SK-N-SH (cell line): ENCODE measurements at regions not wholly inside any gene's neighbourhood (a gene's known extent, or its start where the extent isn't known, plus 50 kb on each side); places are given as distances from the start of the nearest gene placed in this dataset.

Experiments used
- CTCF ChIA-PET: fragments of 300-600, 350-600 bp; formaldehyde crosslinking; extraction: SDS; loops from one replicate; lab custom pipeline; 2021; lab: Yijun Ruan, JAX
- POLR2A ChIA-PET: fragments of 350-600 bp; sonication (Branson Sonifier 250); formaldehyde crosslinking; extraction: SDS; loops from one replicate; lab custom pipeline; 2020; ENCODE audit warnings: antibody characterized with exemption, inconsistent platforms; lab: Yijun Ruan, JAX
- DNase-seq: peaks from one replicate; pipeline ENCODE4 v3.0.0; 2012
- H2AFZ ChIP-seq: fragments of 200-600 bp; sonication (generic); 2 replicates; pipeline ENCODE4 v1.8.1; 2016; ENCODE audit warnings: antibody characterized with exemption, mild to moderate bottlenecking, low read depth
- H3F3A ChIP-seq: fragments of 200-600 bp; sonication (generic); replicated peaks from 2 replicates; pipeline ENCODE3; 2016; ENCODE audit warnings: antibody characterized with exemption, mild to moderate bottlenecking; ENCODE audit not compliant: insufficient read depth
- H3K27ac ChIP-seq, 2 experiments: fragments of 200-500 bp in 1 of 2; fragments of 200-600 bp in 1 of 2; sonication (Bioruptor generic) in 1 of 2; sonication (generic), shearing (Covaris generic) in 1 of 2; 2 replicates each; pipeline versions ENCODE4 v1.5.1 to v1.6.1; 2014 to 2016; ENCODE audit warnings: low read depth in 2 of 2, inconsistent platforms in 1 of 2, low read length in 1 of 2, mild to moderate bottlenecking in 1 of 2, mixed read lengths in 1 of 2
- H3K27me3 ChIP-seq: fragments of 200-600 bp; sonication (generic), shearing (Covaris generic); 2 replicates; pipeline ENCODE4 v1.6.1; 2016; ENCODE audit warnings: mixed run types; ENCODE audit not compliant: insufficient read depth
- H3K36me3 ChIP-seq, 2 experiments: fragments of 200-500 bp in 1 of 2; fragments of 200-600 bp in 1 of 2; sonication (Bioruptor generic) in 1 of 2; sonication (generic) in 1 of 2; replicated peaks in 1 of 2; 2 replicates each; pipeline versions ENCODE3 to v1.5.1; 2014 to 2016; ENCODE audit warnings: low read length in 1 of 2, mild to moderate bottlenecking in 1 of 2; ENCODE audit not compliant: insufficient read depth in 2 of 2, control insufficient read depth in 1 of 2
- H3K4me1 ChIP-seq, 2 experiments: fragments of 200-500 bp in 1 of 2; fragments of 200-600 bp in 1 of 2; sonication (Bioruptor generic) in 1 of 2; sonication (generic), shearing (Covaris generic) in 1 of 2; 2 replicates each; pipeline versions ENCODE4 v1.5.1 to v1.6.1; 2014 to 2016; ENCODE audit warnings: low read depth in 1 of 2, low read length in 1 of 2, mixed run types in 1 of 2; ENCODE audit not compliant: insufficient read depth in 2 of 2, control insufficient read depth in 1 of 2
- H3K4me2 ChIP-seq: fragments of 200-600 bp; sonication (generic), shearing (Covaris generic); 2 replicates; pipeline ENCODE4 v1.6.1; 2017; ENCODE audit warnings: mixed run types
- H3K4me3 ChIP-seq, 2 experiments: fragments of 200-500 bp in 1 of 2; fragments of 200-600 bp in 1 of 2; sonication (Bioruptor generic) in 1 of 2; sonication (generic), shearing (Covaris generic) in 1 of 2; 2 replicates each; pipeline versions ENCODE4 v1.5.1 to v1.8.1; 2014 to 2016; ENCODE audit warnings: low read depth in 2 of 2, inconsistent platforms in 1 of 2, low read length in 1 of 2, mild to moderate bottlenecking in 1 of 2, mixed read lengths in 1 of 2, moderate library complexity in 1 of 2
- H3K79me2 ChIP-seq: fragments of 200-600 bp; sonication (generic); 2 replicates; pipeline ENCODE4 v1.8.1; 2017; ENCODE audit warnings: mild to moderate bottlenecking; ENCODE audit not compliant: insufficient read depth
- H3K9ac ChIP-seq: fragments of 200-600 bp; sonication (generic); 2 replicates; pipeline ENCODE4 v1.6.1; 2017; ENCODE audit warnings: mixed run types
- H3K9me2 ChIP-seq: fragments of 200-600 bp; sonication (generic); 2 replicates; pipeline ENCODE4 v1.6.1; 2017; ENCODE audit warnings: mixed run types
- H3K9me3 ChIP-seq: fragments of 200-600 bp; sonication (generic); 2 replicates; pipeline ENCODE4 v1.6.1; 2017; ENCODE audit warnings: mixed run types, mild to moderate bottlenecking, moderate library complexity
- H4K20me1 ChIP-seq: fragments of 200-600 bp; sonication (generic); 2 replicates; pipeline ENCODE4 v1.6.1; 2017; ENCODE audit warnings: mild to moderate bottlenecking, mixed run types; ENCODE audit not compliant: insufficient read depth
- CHD2 ChIP-seq: fragments of 150-350 bp; IDR thresholded peaks from 2 replicates; pipeline ENCODE4 v1.6.1; 2018; ENCODE audit warnings: low read length; ENCODE audit not compliant: partially characterized antibody
- FOXJ3 ChIP-seq: sonication (generic); formaldehyde crosslinking; IDR thresholded peaks from 2 replicates; pipeline ENCODE4 v1.5.1; 2020; ENCODE audit warnings: mild to moderate bottlenecking, missing genetic modification reagents
- FOXM1 ChIP-seq: IDR thresholded peaks from 2 replicates; pipeline ENCODE4 v1.4.0; 2012; ENCODE audit warnings: low read depth, mild to moderate bottlenecking
- GATA2 ChIP-seq: sonication (generic); formaldehyde crosslinking; IDR thresholded peaks from 2 replicates; pipeline ENCODE4 v1.5.0; 2020; ENCODE audit warnings: mild to moderate bottlenecking, missing genetic modification reagents
- JUND ChIP-seq: IDR thresholded peaks from 2 replicates; pipeline ENCODE4 v1.4.0; 2012
- MXI1 ChIP-seq: IDR thresholded peaks from 2 replicates; pipeline ENCODE4 v1.6.1; 2012; ENCODE audit warnings: mild to moderate bottlenecking, low read depth, low read length, improper control_type of control experiment
- NFIC ChIP-seq: IDR thresholded peaks from 2 replicates; pipeline ENCODE4 v1.4.0; 2012; ENCODE audit warnings: borderline replicate concordance
- POLR2AphosphoS5 ChIP-seq: IDR thresholded peaks from 2 replicates; pipeline ENCODE4 v1.6.1; 2012; ENCODE audit warnings: low read depth, low read length
- RCOR1 ChIP-seq: fragments of 150-350 bp; IDR thresholded peaks from 2 replicates; pipeline ENCODE4 v1.6.1; 2017; ENCODE audit warnings: antibody characterized with exemption, low read length
- RXRA ChIP-seq: IDR thresholded peaks from 2 replicates; pipeline ENCODE4 v1.4.0; 2012; ENCODE audit warnings: low read depth, mild to moderate bottlenecking, borderline replicate concordance
- SMC3 ChIP-seq: IDR thresholded peaks from 2 replicates; pipeline ENCODE4 v1.6.1; 2012; ENCODE audit warnings: low read depth, low read length, improper control_type of control experiment
- TAF1 ChIP-seq: IDR thresholded peaks from 2 replicates; pipeline ENCODE4 v1.6.1; 2012; ENCODE audit warnings: low read depth, mild to moderate bottlenecking, low read length, moderate library complexity, borderline replicate concordance
- TEAD4 ChIP-seq: IDR thresholded peaks from 2 replicates; pipeline ENCODE4 v1.4.0; 2012; ENCODE audit warnings: mild to moderate bottlenecking, borderline replicate concordance; ENCODE audit not compliant: insufficient read depth
- WGBS: methylation state at CpG from one replicate; pipeline ENCODE4 v1.1.6; 2017; ENCODE audit warnings: low lambda C conversion rate; 5-methylcytosine and 5-hydroxymethylcytosine counted together
- TF ChIP-seq, protein P1 (sequence below): IDR thresholded peaks from 2 replicates; pipeline ENCODE4 v1.6.1; 2012; ENCODE audit warnings: mild to moderate bottlenecking, low read depth, low read length, moderate library complexity
- TF ChIP-seq, protein P2 (sequence below): IDR thresholded peaks from 2 replicates; pipeline ENCODE4; 2012
- TF ChIP-seq, protein P3 (sequence below): IDR thresholded peaks from 2 replicates; pipeline ENCODE4 v1.4.0; 2012; ENCODE audit warnings: low read depth, borderline replicate concordance
- TF ChIP-seq, protein P4 (sequence below): IDR thresholded peaks from 2 replicates; pipeline ENCODE4 v1.4.0; 2012; ENCODE audit warnings: low read depth

- TF ChIP-seq CHD2 = no peak
- TF ChIP-seq MXI1 = no peak
- TF ChIP-seq SMC3 = no peak
- TF ChIP-seq RCOR1 = no peak
- TF ChIP-seq, protein P1, sequence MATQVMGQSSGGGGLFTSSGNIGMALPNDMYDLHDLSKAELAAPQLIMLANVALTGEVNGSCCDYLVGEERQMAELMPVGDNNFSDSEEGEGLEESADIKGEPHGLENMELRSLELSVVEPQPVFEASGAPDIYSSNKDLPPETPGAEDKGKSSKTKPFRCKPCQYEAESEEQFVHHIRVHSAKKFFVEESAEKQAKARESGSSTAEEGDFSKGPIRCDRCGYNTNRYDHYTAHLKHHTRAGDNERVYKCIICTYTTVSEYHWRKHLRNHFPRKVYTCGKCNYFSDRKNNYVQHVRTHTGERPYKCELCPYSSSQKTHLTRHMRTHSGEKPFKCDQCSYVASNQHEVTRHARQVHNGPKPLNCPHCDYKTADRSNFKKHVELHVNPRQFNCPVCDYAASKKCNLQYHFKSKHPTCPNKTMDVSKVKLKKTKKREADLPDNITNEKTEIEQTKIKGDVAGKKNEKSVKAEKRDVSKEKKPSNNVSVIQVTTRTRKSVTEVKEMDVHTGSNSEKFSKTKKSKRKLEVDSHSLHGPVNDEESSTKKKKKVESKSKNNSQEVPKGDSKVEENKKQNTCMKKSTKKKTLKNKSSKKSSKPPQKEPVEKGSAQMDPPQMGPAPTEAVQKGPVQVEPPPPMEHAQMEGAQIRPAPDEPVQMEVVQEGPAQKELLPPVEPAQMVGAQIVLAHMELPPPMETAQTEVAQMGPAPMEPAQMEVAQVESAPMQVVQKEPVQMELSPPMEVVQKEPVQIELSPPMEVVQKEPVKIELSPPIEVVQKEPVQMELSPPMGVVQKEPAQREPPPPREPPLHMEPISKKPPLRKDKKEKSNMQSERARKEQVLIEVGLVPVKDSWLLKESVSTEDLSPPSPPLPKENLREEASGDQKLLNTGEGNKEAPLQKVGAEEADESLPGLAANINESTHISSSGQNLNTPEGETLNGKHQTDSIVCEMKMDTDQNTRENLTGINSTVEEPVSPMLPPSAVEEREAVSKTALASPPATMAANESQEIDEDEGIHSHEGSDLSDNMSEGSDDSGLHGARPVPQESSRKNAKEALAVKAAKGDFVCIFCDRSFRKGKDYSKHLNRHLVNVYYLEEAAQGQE = no peak
- TF ChIP-seq FOXJ3 (CRISPR knock-in tag) = no peak
- TF ChIP-seq TAF1 = no peak
- no peak for TF ChIP-seq TEAD4
These were observed 360.1 kb upstream of the RIOK2 start (continued) for GRCh38 chr5:97543166-97543565.

GRCh38 chr5:97544240-97544639 lies 361.2 kb upstream of the RIOK2 start:
- no peak overlapping the region for H3K4me2 ChIP-seq
- H3K9me3 ChIP-seq = no peaks in the 10 kb centered on the region
- H3K36me3 ChIP-seq = no peaks in the 10 kb centered on the region
- WGBS = 76% methylated on average over 3 of the region's 3 CpGs
- TF ChIP-seq POLR2AphosphoS5 (no peak), RXRA (no peak), TEAD4 (no peak), NFIC (no peak), JUND (no peak), GATA2 (no peak), CHD2 (no peak), FOXM1 (no peak), RCOR1 (no peak)
- TF ChIP-seq, protein P2, sequence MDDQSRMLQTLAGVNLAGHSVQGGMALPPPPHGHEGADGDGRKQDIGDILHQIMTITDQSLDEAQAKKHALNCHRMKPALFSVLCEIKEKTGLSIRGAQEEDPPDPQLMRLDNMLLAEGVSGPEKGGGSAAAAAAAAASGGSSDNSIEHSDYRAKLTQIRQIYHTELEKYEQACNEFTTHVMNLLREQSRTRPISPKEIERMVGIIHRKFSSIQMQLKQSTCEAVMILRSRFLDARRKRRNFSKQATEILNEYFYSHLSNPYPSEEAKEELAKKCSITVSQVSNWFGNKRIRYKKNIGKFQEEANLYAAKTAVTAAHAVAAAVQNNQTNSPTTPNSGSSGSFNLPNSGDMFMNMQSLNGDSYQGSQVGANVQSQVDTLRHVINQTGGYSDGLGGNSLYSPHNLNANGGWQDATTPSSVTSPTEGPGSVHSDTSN = no peak
- TF ChIP-seq, protein P3, sequence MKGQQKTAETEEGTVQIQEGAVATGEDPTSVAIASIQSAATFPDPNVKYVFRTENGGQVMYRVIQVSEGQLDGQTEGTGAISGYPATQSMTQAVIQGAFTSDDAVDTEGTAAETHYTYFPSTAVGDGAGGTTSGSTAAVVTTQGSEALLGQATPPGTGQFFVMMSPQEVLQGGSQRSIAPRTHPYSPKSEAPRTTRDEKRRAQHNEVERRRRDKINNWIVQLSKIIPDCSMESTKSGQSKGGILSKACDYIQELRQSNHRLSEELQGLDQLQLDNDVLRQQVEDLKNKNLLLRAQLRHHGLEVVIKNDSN = no peak
- TF ChIP-seq, protein P4, sequence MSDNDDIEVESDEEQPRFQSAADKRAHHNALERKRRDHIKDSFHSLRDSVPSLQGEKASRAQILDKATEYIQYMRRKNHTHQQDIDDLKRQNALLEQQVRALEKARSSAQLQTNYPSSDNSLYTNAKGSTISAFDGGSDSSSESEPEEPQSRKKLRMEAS = no peak
- no peaks in the 10 kb centered on the region for H3F3A ChIP-seq
- no peaks in the 10 kb centered on the region for H4K20me1 ChIP-seq
- H3K4me1 ChIP-seq = no peaks in the 10 kb centered on the region
- H3K9me2 ChIP-seq = no peaks in the 10 kb centered on the region
- H3K27ac ChIP-seq = no peak overlapping the region
- H3K4me3 ChIP-seq = no peak overlapping the region
- DNase-seq = no peak
- H3K9ac ChIP-seq = no peak overlapping the region
- ChIA-PET CTCF (interaction anchor here (1.2 kb wide), 1 partner anchor 10 kb away, joined by 6 read pairs; no protein-coding TSS in a partner anchor), POLR2A (no interaction called here)
- no peaks in the 10 kb centered on the region for H3K27me3 ChIP-seq
- H2AFZ ChIP-seq = 0 out of 2 replicates have a peak overlapping the region, but pooled peaks have one; percentile 38
- no peaks in the 10 kb centered on the region for H3K79me2 ChIP-seq
